ENCODE measurements at regions not wholly inside any gene's neighbourhood (a gene's known extent, or its start where the extent isn't known, plus 50 kb on each side); places are given as distances from the start of the nearest gene placed in this dataset.

- no peak for TF ChIP-seq FOXM1 (IDR thresholded peaks at IDR 0.05; ENCODE audit: low read depth)
- TF ChIP-seq RCOR1 (IDR thresholded peaks at IDR 0.05; ENCODE audit: low read length), result no peak
- TF ChIP-seq, protein P1, sequence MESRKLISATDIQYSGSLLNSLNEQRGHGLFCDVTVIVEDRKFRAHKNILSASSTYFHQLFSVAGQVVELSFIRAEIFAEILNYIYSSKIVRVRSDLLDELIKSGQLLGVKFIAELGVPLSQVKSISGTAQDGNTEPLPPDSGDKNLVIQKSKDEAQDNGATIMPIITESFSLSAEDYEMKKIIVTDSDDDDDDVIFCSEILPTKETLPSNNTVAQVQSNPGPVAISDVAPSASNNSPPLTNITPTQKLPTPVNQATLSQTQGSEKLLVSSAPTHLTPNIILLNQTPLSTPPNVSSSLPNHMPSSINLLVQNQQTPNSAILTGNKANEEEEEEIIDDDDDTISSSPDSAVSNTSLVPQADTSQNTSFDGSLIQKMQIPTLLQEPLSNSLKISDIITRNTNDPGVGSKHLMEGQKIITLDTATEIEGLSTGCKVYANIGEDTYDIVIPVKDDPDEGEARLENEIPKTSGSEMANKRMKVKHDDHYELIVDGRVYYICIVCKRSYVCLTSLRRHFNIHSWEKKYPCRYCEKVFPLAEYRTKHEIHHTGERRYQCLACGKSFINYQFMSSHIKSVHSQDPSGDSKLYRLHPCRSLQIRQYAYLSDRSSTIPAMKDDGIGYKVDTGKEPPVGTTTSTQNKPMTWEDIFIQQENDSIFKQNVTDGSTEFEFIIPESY (IDR thresholded peaks at IDR 0.05; ENCODE audit: borderline replicate concordance, low read depth), result no peak
- TF ChIP-seq GATA2 (CRISPR knock-in tag; IDR thresholded peaks at IDR 0.05), result no peak
- no peak for TF ChIP-seq ELF1 (IDR thresholded peaks at IDR 0.05)
- no peak for TF ChIP-seq GABPA (IDR thresholded peaks at IDR 0.05; ENCODE audit: low read depth)
- no peak for TF ChIP-seq PBX3 (IDR thresholded peaks at IDR 0.05)
- no peak for TF ChIP-seq MXI1 (IDR thresholded peaks at IDR 0.05; ENCODE audit: low read depth, low read length)
- no peak for TF ChIP-seq MEF2A (IDR thresholded peaks at IDR 0.05; ENCODE audit: borderline replicate concordance, low read depth)
- no peak for TF ChIP-seq SMC3 (IDR thresholded peaks at IDR 0.05; ENCODE audit: low read depth, low read length)
- TF ChIP-seq TAF1 (IDR thresholded peaks at IDR 0.05; ENCODE audit: borderline replicate concordance, low read depth, low read length), result no peak
- TF ChIP-seq RAD21 (IDR thresholded peaks at IDR 0.05; ENCODE audit: low read length), result no peak
- TF ChIP-seq NFIC (IDR thresholded peaks at IDR 0.05; ENCODE audit: borderline replicate concordance), result no peak
- no peak for TF ChIP-seq FOXJ3 (CRISPR knock-in tag; IDR thresholded peaks at IDR 0.05)
- TF ChIP-seq USF1 (IDR thresholded peaks at IDR 0.05; ENCODE audit: borderline replicate concordance, low read depth), result no peak
- TF ChIP-seq, protein P2, sequence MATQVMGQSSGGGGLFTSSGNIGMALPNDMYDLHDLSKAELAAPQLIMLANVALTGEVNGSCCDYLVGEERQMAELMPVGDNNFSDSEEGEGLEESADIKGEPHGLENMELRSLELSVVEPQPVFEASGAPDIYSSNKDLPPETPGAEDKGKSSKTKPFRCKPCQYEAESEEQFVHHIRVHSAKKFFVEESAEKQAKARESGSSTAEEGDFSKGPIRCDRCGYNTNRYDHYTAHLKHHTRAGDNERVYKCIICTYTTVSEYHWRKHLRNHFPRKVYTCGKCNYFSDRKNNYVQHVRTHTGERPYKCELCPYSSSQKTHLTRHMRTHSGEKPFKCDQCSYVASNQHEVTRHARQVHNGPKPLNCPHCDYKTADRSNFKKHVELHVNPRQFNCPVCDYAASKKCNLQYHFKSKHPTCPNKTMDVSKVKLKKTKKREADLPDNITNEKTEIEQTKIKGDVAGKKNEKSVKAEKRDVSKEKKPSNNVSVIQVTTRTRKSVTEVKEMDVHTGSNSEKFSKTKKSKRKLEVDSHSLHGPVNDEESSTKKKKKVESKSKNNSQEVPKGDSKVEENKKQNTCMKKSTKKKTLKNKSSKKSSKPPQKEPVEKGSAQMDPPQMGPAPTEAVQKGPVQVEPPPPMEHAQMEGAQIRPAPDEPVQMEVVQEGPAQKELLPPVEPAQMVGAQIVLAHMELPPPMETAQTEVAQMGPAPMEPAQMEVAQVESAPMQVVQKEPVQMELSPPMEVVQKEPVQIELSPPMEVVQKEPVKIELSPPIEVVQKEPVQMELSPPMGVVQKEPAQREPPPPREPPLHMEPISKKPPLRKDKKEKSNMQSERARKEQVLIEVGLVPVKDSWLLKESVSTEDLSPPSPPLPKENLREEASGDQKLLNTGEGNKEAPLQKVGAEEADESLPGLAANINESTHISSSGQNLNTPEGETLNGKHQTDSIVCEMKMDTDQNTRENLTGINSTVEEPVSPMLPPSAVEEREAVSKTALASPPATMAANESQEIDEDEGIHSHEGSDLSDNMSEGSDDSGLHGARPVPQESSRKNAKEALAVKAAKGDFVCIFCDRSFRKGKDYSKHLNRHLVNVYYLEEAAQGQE (IDR thresholded peaks at IDR 0.05; ENCODE audit: low read depth, low read length), result no peak
- TF ChIP-seq CTCF (IDR thresholded peaks at IDR 0.05), result no peak
- H3K79me2 ChIP-seq (ENCODE audit: insufficient read depth), result no peaks in the 10 kb centered on the region
- POLR2A ChIA-PET, result no interaction called here
- H3K9ac ChIP-seq, result no peak overlapping the region
- H3K4me2 ChIP-seq, result no peak overlapping the region
- H2AFZ ChIP-seq (ENCODE audit: low read depth), result no peak overlapping the region
- H3K27ac ChIP-seq (ENCODE audit: low read depth in 2 of 2, low read length in 1 of 2), result no peak overlapping the region
- CTCF ChIA-PET, result no interaction called here
- DNase-seq, result no peak
- H3K9me3 ChIP-seq, result no peaks in the 10 kb centered on the region
- H3K9me2 ChIP-seq, result no peaks in the 10 kb centered on the region
- H3K4me3 ChIP-seq (ENCODE audit: low read depth in 2 of 2, low read length in 1 of 2), result no peak overlapping the region
- H3K4me1 ChIP-seq (ENCODE audit: control insufficient read depth in 1 of 2, insufficient read depth in 2 of 2, low read depth in 1 of 2, low read length in 1 of 2), result no peaks in the 10 kb centered on the region
- no peaks in the 10 kb centered on the region for H3F3A ChIP-seq (replicated peaks; ENCODE audit: insufficient read depth)
- H3K36me3 ChIP-seq (replicated peaks in 1 of 2; ENCODE audit: control insufficient read depth in 1 of 2, insufficient read depth in 2 of 2, low read length in 1 of 2), result no peaks in the 10 kb centered on the region
- no peaks in the 10 kb centered on the region for H4K20me1 ChIP-seq (ENCODE audit: insufficient read depth)
- WGBS (ENCODE audit: low lambda C conversion rate), result 36% methylated on average over 3 of the region's 3 CpGs
- H3K27me3 ChIP-seq (ENCODE audit: insufficient read depth), result no peaks in the 10 kb centered on the region
These were observed 213.8 kb downstream of the ALG10 start for GRCh38 chr12:34236073-34236472.
